SU-DHL-6 (cell line): ENCODE measurements at regions not wholly inside any gene's neighbourhood (a gene's known extent, or its start where the extent isn't known, plus 50 kb on each side); places are given as distances from the start of the nearest gene placed in this dataset.

Experiments
- H2AFZ ChIP-seq: fragments of 200-600 bp; sonication (generic); 2 replicates; pipeline ENCODE4 v1.6.1; 2014; ENCODE audit warnings: low read depth, mild to moderate bottlenecking, moderate library complexity, mixed read lengths, antibody characterized with exemption, low read length; ENCODE audit not compliant: severe bottlenecking
- H3F3A ChIP-seq: fragments of 200-600 bp; shearing (Covaris generic); 2 replicates; pipeline ENCODE4 v1.6.0; 2016; ENCODE audit warnings: antibody characterized with exemption, mild to moderate bottlenecking; ENCODE audit not compliant: insufficient read depth
- H3K27ac ChIP-seq: fragments of 200-600 bp; sonication (generic); 2 replicates; pipeline ENCODE4 v1.5.1; 2016; ENCODE audit warnings: low read depth, mild to moderate bottlenecking, low read length, moderate library complexity, mixed read lengths
- H3K27me3 ChIP-seq: fragments of 200-600 bp; sonication (generic), shearing (Covaris generic); 2 replicates; pipeline ENCODE4 v1.6.0; 2014; ENCODE audit warnings: mild to moderate bottlenecking, low read length
- H3K36me3 ChIP-seq: fragments of 200-600 bp; sonication (generic); 2 replicates; pipeline ENCODE4 v1.6.1; 2014; ENCODE audit warnings: mild to moderate bottlenecking, low read length, mixed read lengths
- H3K4me2 ChIP-seq: fragments of 300-600, 200-600 bp; shearing (Covaris generic), sonication (generic); 2 replicates; pipeline ENCODE4 v1.6.0; 2014; ENCODE audit warnings: low read length, low read depth, mild to moderate bottlenecking; ENCODE audit not compliant: poor library complexity, severe bottlenecking
- H3K4me3 ChIP-seq: fragments of 200-600 bp; sonication (generic); 2 replicates; pipeline ENCODE4 v1.5.1; 2014; ENCODE audit warnings: antibody characterized with exemption, low read length, mild to moderate bottlenecking, mixed read lengths; ENCODE audit not compliant: insufficient read depth, poor library complexity, severe bottlenecking
- H3K79me2 ChIP-seq: fragments of 200-600 bp; sonication (generic); 2 replicates; pipeline ENCODE4 v1.6.1; 2014; ENCODE audit warnings: mild to moderate bottlenecking, low read length, moderate library complexity; ENCODE audit not compliant: insufficient read depth
- H3K9ac ChIP-seq: fragments of 200-600 bp; sonication (generic); 2 replicates; pipeline ENCODE4 v1.7.0; 2014; ENCODE audit warnings: mild to moderate bottlenecking, low read length
- H3K9me2 ChIP-seq: fragments of 200-600 bp; sonication (generic); replicated peaks from 2 replicates; pipeline ENCODE4 v1.6.1; 2014; ENCODE audit warnings: low read length; ENCODE audit not compliant: insufficient read depth
- H3K9me3 ChIP-seq: fragments of 200-600 bp; sonication (generic); 2 replicates; pipeline ENCODE4 v1.6.1; 2014; ENCODE audit warnings: low read length, mixed read lengths; ENCODE audit not compliant: insufficient read depth
- H4K20me1 ChIP-seq: fragments of 200-600 bp; sonication (generic); 2 replicates; pipeline ENCODE4 v1.6.1; 2014; ENCODE audit warnings: low read depth, mild to moderate bottlenecking, antibody characterized with exemption, low read length, moderate library complexity, mixed read lengths
- EZH2phosphoT487 ChIP-seq: fragments of 200-600 bp; sonication (generic), shearing (Covaris generic); conservative IDR thresholded peaks from 2 replicates; pipeline ENCODE4 v1.6.1; 2018; ENCODE audit warnings: mild to moderate bottlenecking, antibody characterized with exemption, low read length, moderate library complexity, mixed read lengths
- TF ChIP-seq, protein P1 (sequence below): fragments of 200-600 bp; sonication (generic); IDR thresholded peaks from one replicate; pipeline ENCODE4 v1.5.1; 2017; ENCODE audit warnings: antibody characterized with exemption, mild to moderate bottlenecking, low read length, moderate library complexity; ENCODE audit not compliant: insufficient read depth, poor library complexity, severe bottlenecking

DNA sequence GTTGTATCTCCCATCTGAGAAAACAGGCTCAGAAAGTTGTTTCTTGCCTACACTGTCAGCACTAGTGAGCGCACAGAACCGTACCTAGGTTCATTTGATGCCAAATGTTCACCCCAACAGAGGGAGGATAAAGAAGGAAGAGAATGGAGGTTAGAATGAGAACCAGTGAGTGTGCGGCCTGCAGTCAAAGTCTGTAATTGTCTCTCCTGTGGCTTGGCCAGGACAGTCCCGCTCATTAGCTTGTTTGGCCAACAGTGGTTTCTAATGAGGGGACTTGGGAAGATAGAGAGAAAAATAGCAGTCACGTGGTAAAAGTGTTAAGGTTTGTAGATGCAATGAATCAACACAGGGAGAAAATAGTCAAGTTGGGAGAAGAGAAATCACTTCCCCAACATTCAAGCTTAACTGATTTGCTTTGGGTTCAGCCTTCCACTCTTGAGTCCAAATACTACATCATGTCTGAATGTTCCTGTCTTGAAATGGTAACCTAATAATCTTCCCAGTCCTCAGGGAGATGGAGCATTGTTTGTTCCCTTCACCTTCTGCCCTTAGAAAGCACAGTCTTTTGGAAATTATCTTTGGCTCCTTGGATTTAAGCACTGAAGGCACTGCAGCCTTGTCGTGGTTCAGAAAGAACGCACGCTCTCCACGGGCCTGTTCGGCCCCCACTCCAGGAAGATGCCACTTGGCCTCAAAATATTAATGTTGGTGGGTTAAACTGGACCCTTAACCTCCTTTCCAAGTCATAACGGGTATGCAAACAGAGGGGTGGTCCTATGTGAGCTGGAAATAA lies 360.4 kb upstream of the ZNF32 start:
- H3K9me2 ChIP-seq = no peaks in the 10 kb centered on the region
- H2AFZ ChIP-seq = no peak overlapping the region
- no peak overlapping the region for H3K4me3 ChIP-seq
- no peaks in the 10 kb centered on the region for H3F3A ChIP-seq
- no peaks in the 10 kb centered on the region for H4K20me1 ChIP-seq
- no peak overlapping the region for H3K27ac ChIP-seq
- H3K9me3 ChIP-seq = no peaks in the 10 kb centered on the region
- no peak overlapping the region for H3K4me2 ChIP-seq
- no peak overlapping the region for H3K9ac ChIP-seq
- H3K79me2 ChIP-seq = no peaks in the 10 kb centered on the region
- TF ChIP-seq, protein P1, sequence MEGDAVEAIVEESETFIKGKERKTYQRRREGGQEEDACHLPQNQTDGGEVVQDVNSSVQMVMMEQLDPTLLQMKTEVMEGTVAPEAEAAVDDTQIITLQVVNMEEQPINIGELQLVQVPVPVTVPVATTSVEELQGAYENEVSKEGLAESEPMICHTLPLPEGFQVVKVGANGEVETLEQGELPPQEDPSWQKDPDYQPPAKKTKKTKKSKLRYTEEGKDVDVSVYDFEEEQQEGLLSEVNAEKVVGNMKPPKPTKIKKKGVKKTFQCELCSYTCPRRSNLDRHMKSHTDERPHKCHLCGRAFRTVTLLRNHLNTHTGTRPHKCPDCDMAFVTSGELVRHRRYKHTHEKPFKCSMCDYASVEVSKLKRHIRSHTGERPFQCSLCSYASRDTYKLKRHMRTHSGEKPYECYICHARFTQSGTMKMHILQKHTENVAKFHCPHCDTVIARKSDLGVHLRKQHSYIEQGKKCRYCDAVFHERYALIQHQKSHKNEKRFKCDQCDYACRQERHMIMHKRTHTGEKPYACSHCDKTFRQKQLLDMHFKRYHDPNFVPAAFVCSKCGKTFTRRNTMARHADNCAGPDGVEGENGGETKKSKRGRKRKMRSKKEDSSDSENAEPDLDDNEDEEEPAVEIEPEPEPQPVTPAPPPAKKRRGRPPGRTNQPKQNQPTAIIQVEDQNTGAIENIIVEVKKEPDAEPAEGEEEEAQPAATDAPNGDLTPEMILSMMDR = no peak
- no peak for TF ChIP-seq EZH2phosphoT487
- no peaks in the 10 kb centered on the region for H3K27me3 ChIP-seq
- H3K36me3 ChIP-seq = no peaks in the 10 kb centered on the region

DNA sequence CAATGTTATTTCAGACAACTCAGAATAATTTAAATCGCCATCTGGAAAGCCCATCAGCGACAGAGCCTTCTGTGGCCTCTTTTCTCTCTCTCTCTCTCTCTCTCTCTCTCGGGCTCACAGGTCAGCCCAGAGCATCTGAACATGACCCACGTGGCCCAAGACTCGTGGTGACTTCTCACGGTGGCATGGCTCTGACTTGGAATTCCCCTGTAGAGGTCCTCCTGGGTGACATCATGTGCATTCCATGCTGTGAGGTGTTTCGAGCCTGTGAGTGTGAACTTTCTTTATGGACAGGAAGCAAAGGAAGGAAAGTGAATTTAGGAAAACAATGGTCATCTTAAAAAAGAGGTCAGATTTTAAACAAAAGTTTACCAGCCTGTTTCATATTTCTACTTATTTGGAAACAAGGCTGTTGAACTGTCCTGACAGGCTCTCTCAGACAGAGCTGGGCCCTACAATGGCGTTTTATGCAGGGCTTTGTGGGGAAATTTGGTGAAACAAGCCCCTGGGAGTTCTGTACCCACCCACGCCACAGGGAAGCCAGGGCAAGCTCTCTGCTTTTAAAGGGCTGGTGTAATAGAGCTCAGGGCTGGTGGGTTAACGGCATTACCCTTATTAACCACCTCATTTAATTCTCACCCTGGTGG lies 359.7 kb upstream of the ZNF32 start:
- H3K4me3 ChIP-seq = no peak overlapping the region
- H3K4me2 ChIP-seq = no peak overlapping the region
- no peaks in the 10 kb centered on the region for H3K9me2 ChIP-seq
- no peaks in the 10 kb centered on the region for H3K79me2 ChIP-seq
- no peak for TF ChIP-seq EZH2phosphoT487
- TF ChIP-seq, protein P1 = no peak
- H3K36me3 ChIP-seq = no peaks in the 10 kb centered on the region
- no peaks in the 10 kb centered on the region for H3F3A ChIP-seq
- no peak overlapping the region for H3K9ac ChIP-seq
- H2AFZ ChIP-seq = no peak overlapping the region
- H4K20me1 ChIP-seq = no peaks in the 10 kb centered on the region
- H3K27ac ChIP-seq = no peak overlapping the region
- H3K27me3 ChIP-seq = no peaks in the 10 kb centered on the region
- no peaks in the 10 kb centered on the region for H3K9me3 ChIP-seq

DNA sequence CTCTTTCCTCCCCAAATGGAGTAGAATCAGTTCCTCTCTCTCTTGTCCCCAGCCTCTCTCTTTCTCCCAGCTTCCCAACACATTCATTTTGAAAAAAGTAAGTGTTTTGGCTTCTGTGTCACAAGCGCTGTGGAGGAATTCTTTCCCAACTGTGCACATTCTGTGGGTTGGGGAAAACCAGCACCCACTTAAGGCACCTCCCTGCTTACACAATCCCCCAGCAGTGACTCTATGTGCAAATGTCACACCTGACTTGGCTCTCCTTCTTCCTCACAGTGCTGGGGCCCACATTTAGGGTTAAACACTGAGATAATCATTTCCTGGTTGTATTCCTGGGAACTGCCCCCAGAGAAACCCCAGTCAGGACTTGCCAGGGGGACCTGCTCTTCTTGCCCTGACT lies 358.1 kb upstream of the ZNF32 start:
- H3K36me3 ChIP-seq = no peaks in the 10 kb centered on the region
- H3K27ac ChIP-seq = no peak overlapping the region
- H3F3A ChIP-seq = no peaks in the 10 kb centered on the region
- H3K79me2 ChIP-seq = no peaks in the 10 kb centered on the region
- no peaks in the 10 kb centered on the region for H3K9me2 ChIP-seq
- no peaks in the 10 kb centered on the region for H3K27me3 ChIP-seq
- H3K9ac ChIP-seq = no peak overlapping the region
- no peaks in the 10 kb centered on the region for H4K20me1 ChIP-seq
- no peaks in the 10 kb centered on the region for H3K9me3 ChIP-seq
- TF ChIP-seq, protein P1 = no peak
- TF ChIP-seq EZH2phosphoT487 = no peak
- H3K4me3 ChIP-seq = no peak overlapping the region
- no peak overlapping the region for H2AFZ ChIP-seq
- H3K4me2 ChIP-seq = no peak overlapping the region
